NT2/D1 (cell line): ENCODE measurements at regions not wholly inside any gene's neighbourhood (a gene's known extent, or its start where the extent isn't known, plus 50 kb on each side); places are given as distances from the start of the nearest gene placed in this dataset.

ENCODE experiments used
- DNase-seq: peaks from one replicate; pipeline ENCODE4 v3.0.0-alpha.2; 2011; ENCODE audit warnings: low read depth, low spot score
- H3K27me3 ChIP-seq: 2 replicates; pipeline ENCODE4 v1.6.0; 2011; ENCODE audit warnings: mild to moderate bottlenecking; ENCODE audit not compliant: insufficient read length, insufficient read depth
- H3K36me3 ChIP-seq: 2 replicates; pipeline ENCODE4 v1.6.1; 2011; ENCODE audit warnings: mild to moderate bottlenecking, low read length, mixed read lengths; ENCODE audit not compliant: insufficient read depth, insufficient read length
- H3K4me1 ChIP-seq: 2 replicates; pipeline ENCODE4 v1.5.1; 2011; ENCODE audit not compliant: insufficient read depth, insufficient read length
- H3K4me3 ChIP-seq: 2 replicates; pipeline ENCODE4 v1.5.1; 2011; ENCODE audit warnings: low read depth; ENCODE audit not compliant: insufficient read length
- H3K9ac ChIP-seq: 2 replicates; pipeline ENCODE4 v1.6.0; 2011; ENCODE audit warnings: low read depth; ENCODE audit not compliant: insufficient read length
- H3K9me3 ChIP-seq: 2 replicates; pipeline ENCODE4 v1.5.1; 2011; ENCODE audit warnings: mild to moderate bottlenecking, low read length; ENCODE audit not compliant: insufficient read depth
- SUZ12 ChIP-seq: IDR thresholded peaks from 2 replicates; pipeline ENCODE4 v1.6.1; 2011; ENCODE audit not compliant: insufficient read length, insufficient read depth; ENCODE audit errors: extremely low read depth
- YY1 ChIP-seq: IDR thresholded peaks from 2 replicates; pipeline ENCODE4 v1.6.1; 2011; ENCODE audit not compliant: insufficient read length, insufficient read depth
- ZNF274 ChIP-seq: IDR thresholded peaks from 2 replicates; pipeline ENCODE4 v1.6.1; 2011; ENCODE audit warnings: mild to moderate bottlenecking, low read depth, low read length

- DNase-seq = no peak
- Histone ChIP-seq H3K9me3 (no peaks in the 10 kb centered on the region), H3K9ac (no peak overlapping the region), H3K4me3 (no peak overlapping the region), H3K27me3 (no peaks in the 10 kb centered on the region), H3K36me3 (no peaks in the 10 kb centered on the region), H3K4me1 (no peaks in the 10 kb centered on the region)
- TF ChIP-seq SUZ12 (no peak), ZNF274 (no peak)
Measured at GRCh38 chr5:155898284-155898683, 428.7 kb upstream of the SGCD start.

DNA sequence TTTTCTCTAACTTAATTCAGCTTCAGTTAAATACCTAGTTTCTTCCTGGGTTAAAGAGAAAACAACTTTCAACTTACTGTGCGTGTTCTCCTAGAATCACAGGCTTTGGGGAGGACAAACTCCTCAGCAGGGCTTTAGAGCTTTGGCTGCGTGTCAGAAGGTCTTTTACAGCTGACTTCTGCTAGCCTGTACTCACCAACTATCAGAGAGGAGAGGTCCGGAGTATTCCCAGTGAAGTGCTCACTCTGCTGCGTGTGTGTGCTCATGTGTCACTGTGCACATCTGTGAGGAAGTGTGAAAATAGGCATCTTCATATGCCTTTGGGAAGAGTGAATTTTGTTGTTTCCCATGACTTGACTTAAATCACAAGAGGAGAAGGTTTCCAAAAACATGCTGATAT, 423.2 kb upstream of the SGCD start:
- TF ChIP-seq ZNF274 (no peak), YY1 (no peak), SUZ12 (no peak)
- Histone ChIP-seq H3K9me3 (no peaks in the 10 kb centered on the region), H3K4me1 (no peaks in the 10 kb centered on the region), H3K4me3 (no peak overlapping the region), H3K27me3 (no peaks in the 10 kb centered on the region), H3K9ac (no peak overlapping the region), H3K36me3 (no peaks in the 10 kb centered on the region)
- DNase-seq = no peak

DNA sequence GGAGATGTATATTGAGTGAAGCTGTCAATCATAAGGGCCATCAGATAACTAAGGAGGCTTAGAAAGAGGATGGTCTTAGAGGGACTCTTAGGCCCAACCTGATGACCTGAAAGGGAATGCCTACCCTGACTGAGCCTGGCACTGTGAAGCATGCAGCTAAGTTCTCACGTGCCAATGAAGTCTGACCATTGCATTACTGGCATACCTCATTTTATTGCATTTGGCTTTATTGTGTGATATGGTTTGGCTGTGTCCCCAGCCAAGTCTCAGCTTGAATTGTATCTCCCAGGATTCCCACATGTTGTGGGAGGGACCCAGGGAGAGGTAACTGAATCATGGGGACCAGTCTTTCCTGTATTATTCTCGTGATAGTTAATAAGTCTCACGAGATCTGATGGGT, 421.6 kb upstream of the SGCD start:
- Histone ChIP-seq H3K36me3 (no peaks in the 10 kb centered on the region), H3K27me3 (no peaks in the 10 kb centered on the region), H3K9me3 (no peaks in the 10 kb centered on the region), H3K9ac (no peak overlapping the region), H3K4me3 (no peak overlapping the region), H3K4me1 (no peaks in the 10 kb centered on the region)
- TF ChIP-seq SUZ12 (no peak), YY1 (no peak), ZNF274 (no peak)
- no peak for DNase-seq

DNA sequence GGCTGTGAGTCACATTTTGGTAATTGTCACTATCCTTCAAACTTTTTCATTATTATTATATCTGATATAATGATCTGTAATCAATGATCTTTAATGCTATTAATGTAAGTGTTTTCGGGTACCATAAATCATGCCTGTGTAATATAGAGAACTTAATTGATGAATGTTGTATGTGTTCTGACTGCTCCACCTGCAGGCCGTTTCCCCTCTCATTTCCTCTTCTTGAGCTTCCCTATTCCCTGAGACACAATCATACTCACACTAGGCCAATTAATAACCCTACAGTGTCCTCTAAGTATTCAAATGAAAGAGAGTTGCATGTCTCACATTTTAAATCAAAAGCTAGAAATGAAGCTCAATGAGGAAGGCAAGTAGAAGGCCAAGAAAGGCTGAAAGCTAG, 420.9 kb upstream of the SGCD start:
- H3K27me3 ChIP-seq = no peaks in the 10 kb centered on the region

GRCh38 chr5:155908543-155908942, 418.4 kb upstream of the SGCD start:
- Histone ChIP-seq H3K4me1 (no peaks in the 10 kb centered on the region), H3K36me3 (no peaks in the 10 kb centered on the region), H3K9ac (no peak overlapping the region), H3K27me3 (no peaks in the 10 kb centered on the region), H3K4me3 (no peak overlapping the region), H3K9me3 (no peaks in the 10 kb centered on the region)
- no peak for DNase-seq
- TF ChIP-seq YY1 (no peak), SUZ12 (no peak), ZNF274 (no peak)

More for the DNA sequence above, 420.9 kb upstream of the SGCD start:
- Histone ChIP-seq H3K9me3 (no peaks in the 10 kb centered on the region), H3K4me3 (no peak overlapping the region), H3K36me3 (no peaks in the 10 kb centered on the region), H3K4me1 (no peaks in the 10 kb centered on the region), H3K9ac (no peak overlapping the region)
- no peak for DNase-seq
- TF ChIP-seq SUZ12 (no peak), ZNF274 (no peak), YY1 (no peak)

DNA sequence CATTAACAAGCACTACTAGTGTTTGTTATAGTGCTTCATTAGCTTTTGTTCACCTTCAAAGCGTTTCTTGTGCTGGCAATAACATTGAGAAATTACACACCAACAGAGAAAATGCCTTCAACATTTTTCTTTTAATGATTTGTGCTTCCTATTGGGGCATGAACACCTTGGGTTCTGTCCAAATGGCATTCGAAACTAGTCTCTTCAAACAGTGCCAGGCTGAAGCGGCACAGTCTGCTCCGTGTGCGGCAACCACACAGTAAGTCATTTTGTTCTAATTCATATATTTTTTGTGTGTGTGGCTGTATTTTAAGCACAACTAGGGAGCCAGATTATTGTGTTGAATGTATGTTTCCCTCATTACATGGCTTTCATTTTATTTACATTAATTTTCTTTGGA, 414.7 kb upstream of the SGCD start:
- no peak for DNase-seq
- no peak for TF ChIP-seq ZNF274
- no peak for TF ChIP-seq SUZ12
- TF ChIP-seq YY1 = no peak
- Histone ChIP-seq H3K9me3 (no peaks in the 10 kb centered on the region), H3K9ac (no peak overlapping the region), H3K4me1 (no peaks in the 10 kb centered on the region), H3K27me3 (no peaks in the 10 kb centered on the region), H3K4me3 (no peak overlapping the region), H3K36me3 (no peaks in the 10 kb centered on the region)

GRCh38 chr5:155914766-155915165, 412.2 kb upstream of the SGCD start:
- H3K4me3 ChIP-seq = no peak overlapping the region
- H3K36me3 ChIP-seq = no peaks in the 10 kb centered on the region
- H3K4me1 ChIP-seq = no peaks in the 10 kb centered on the region
- H3K9ac ChIP-seq = no peak overlapping the region
- DNase-seq = no peak
- no peaks in the 10 kb centered on the region for H3K27me3 ChIP-seq
- TF ChIP-seq YY1 (no peak), ZNF274 (no peak), SUZ12 (no peak)
- no peaks in the 10 kb centered on the region for H3K9me3 ChIP-seq

DNA sequence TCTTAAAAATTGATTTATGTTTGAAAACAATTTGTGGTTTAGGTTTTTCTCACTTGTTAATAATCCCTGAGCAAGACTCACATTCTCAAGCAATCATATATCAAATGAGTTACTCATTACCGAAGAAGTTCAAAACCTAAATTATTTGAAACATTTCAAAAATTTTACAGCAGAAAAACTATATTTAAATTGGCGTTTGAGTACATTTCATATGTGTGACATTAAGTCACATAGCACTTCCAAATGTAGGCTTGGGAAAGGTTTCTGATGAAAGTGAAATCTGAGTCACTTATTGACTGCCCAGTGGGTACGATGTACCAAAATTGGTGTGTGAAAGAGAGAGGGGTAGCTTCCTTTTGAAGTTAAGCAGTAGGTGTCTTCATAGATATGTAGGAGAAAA, 411.4 kb upstream of the SGCD start:
- no peak overlapping the region for H3K4me3 ChIP-seq
- no peak overlapping the region for H3K9ac ChIP-seq
- TF ChIP-seq YY1 = no peak
- TF ChIP-seq ZNF274 = no peak
- no peak for TF ChIP-seq SUZ12
- H3K4me1 ChIP-seq = no peaks in the 10 kb centered on the region
- no peak for DNase-seq
- H3K36me3 ChIP-seq = no peaks in the 10 kb centered on the region
- H3K27me3 ChIP-seq = no peaks in the 10 kb centered on the region
- no peaks in the 10 kb centered on the region for H3K9me3 ChIP-seq
